Liver (tissue), 8 donors: ENCODE measurements at regions not wholly inside any gene's neighbourhood (a gene's known extent, or its start where the extent isn't known, plus 50 kb on each side); places are given as distances from the start of the nearest gene placed in this dataset.

ENCODE experiments used
- DNase-seq: peaks from one replicate; pipeline ENCODE4 v3.0.0-alpha.2; 2017; ENCODE audit warnings: low spot score
- H3K27ac ChIP-seq, 2 donors: one replicate each; pipeline ENCODE4 v1.7.0; 2013; ENCODE audit warnings: inconsistent platforms in 2 of 2, low read length in 2 of 2, control low read depth in 1 of 2, low read depth in 1 of 2, mild to moderate bottlenecking in 1 of 2
- H3K27me3 ChIP-seq, 4 donors: one replicate each; pipeline versions ENCODE4 v1.6.1 to v1.7.0; 2013; ENCODE audit warnings: low read length in 3 of 4, inconsistent platforms in 1 of 4, mild to moderate bottlenecking in 1 of 4, moderate library complexity in 1 of 4; ENCODE audit not compliant: control insufficient read depth in 4 of 4, insufficient read depth in 4 of 4
- H3K36me3 ChIP-seq, 4 donors: one replicate each; pipeline versions ENCODE4 v1.6.1 to v1.7.0; 2013; ENCODE audit warnings: low read length in 3 of 4, mild to moderate bottlenecking in 3 of 4, low read depth in 1 of 4, moderate library complexity in 1 of 4; ENCODE audit not compliant: control insufficient read depth in 4 of 4, insufficient read depth in 3 of 4
- H3K4me1 ChIP-seq, 4 donors: one replicate each; pipeline versions ENCODE4 v1.6.1 to v1.7.0; 2013; ENCODE audit warnings: low read length in 3 of 4, mild to moderate bottlenecking in 3 of 4, moderate library complexity in 1 of 4; ENCODE audit not compliant: control insufficient read depth in 4 of 4, insufficient read depth in 4 of 4
- H3K4me3 ChIP-seq, 3 donors: one replicate each; pipeline versions ENCODE4 v1.6.1 to v1.7.0; 2013; ENCODE audit warnings: low read length in 3 of 3, control low read depth in 1 of 3, low read depth in 1 of 3, mild to moderate bottlenecking in 1 of 3
- H3K9ac ChIP-seq, 2 donors: one replicate each; pipeline ENCODE4 v1.7.0; 2013; ENCODE audit warnings: low read length in 2 of 2, mild to moderate bottlenecking in 2 of 2, moderate library complexity in 2 of 2, control low read depth in 1 of 2, low read depth in 1 of 2
- H3K9me3 ChIP-seq, 4 donors: one replicate each; pipeline versions ENCODE4 v1.6.1 to v1.7.0; 2013; ENCODE audit warnings: low read length in 3 of 4; ENCODE audit not compliant: control insufficient read depth in 4 of 4
- ATF3 ChIP-seq: IDR thresholded peaks from 2 replicates; pipeline ENCODE4 v1.6.1; 2016; ENCODE audit warnings: antibody characterized with exemption
- CTCF ChIP-seq: fragments of 150-350 bp; IDR thresholded peaks from 2 replicates; pipeline ENCODE4 v1.5.1; 2017; ENCODE audit warnings: improper control_type of control experiment, low read depth, low read length; ENCODE audit not compliant: missing input control
- EGR1 ChIP-seq, 2 donors: IDR thresholded peaks; 2 replicates each; pipeline ENCODE4 v1.6.1; 2016 to 2018; ENCODE audit warnings: antibody characterized with exemption in 2 of 2, low read depth in 2 of 2
- FOXA1 ChIP-seq: IDR thresholded peaks from 2 replicates; pipeline ENCODE4 v1.6.1; 2016; ENCODE audit warnings: antibody characterized with exemption
- FOXA2 ChIP-seq: IDR thresholded peaks from 2 replicates; pipeline ENCODE4 v1.6.1; 2016; ENCODE audit warnings: antibody characterized with exemption
- GABPA ChIP-seq, 2 donors: IDR thresholded peaks in 1 of 2; conservative IDR thresholded peaks in 1 of 2; 2 replicates each; pipeline ENCODE4 v1.6.1; 2016; ENCODE audit warnings: antibody characterized with exemption in 2 of 2, mild to moderate bottlenecking in 1 of 2, moderate library complexity in 1 of 2
- HNF4G ChIP-seq: IDR thresholded peaks from 2 replicates; pipeline ENCODE4 v1.6.1; 2016; ENCODE audit warnings: antibody characterized with exemption
- JUND ChIP-seq, 2 donors: IDR thresholded peaks; 2 replicates each; pipeline ENCODE4 v1.6.1; 2016; ENCODE audit warnings: antibody characterized with exemption in 2 of 2
- NR2F2 ChIP-seq: IDR thresholded peaks from 2 replicates; pipeline ENCODE4 v1.6.1; 2016; ENCODE audit warnings: antibody characterized with exemption
- RAD21 ChIP-seq, 2 donors: IDR thresholded peaks; 2 replicates each; pipeline ENCODE4 v1.6.1; 2016; ENCODE audit warnings: antibody characterized with exemption in 2 of 2, mild to moderate bottlenecking in 2 of 2
- REST ChIP-seq: IDR thresholded peaks from 2 replicates; pipeline ENCODE4 v1.6.1; 2016; ENCODE audit warnings: antibody characterized with exemption, mild to moderate bottlenecking
- RXRA ChIP-seq, 2 donors: IDR thresholded peaks; 2 replicates each; pipeline ENCODE4 v1.6.1; 2017 to 2018; ENCODE audit warnings: antibody characterized with exemption in 2 of 2, mild to moderate bottlenecking in 1 of 2
- TAF1 ChIP-seq: conservative IDR thresholded peaks from 2 replicates; pipeline ENCODE4 v1.6.1; 2016; ENCODE audit warnings: antibody characterized with exemption, mild to moderate bottlenecking
- YY1 ChIP-seq: IDR thresholded peaks from 2 replicates; pipeline ENCODE4 v1.6.1; 2016; ENCODE audit warnings: antibody characterized with exemption, mild to moderate bottlenecking
- ZBTB33 ChIP-seq: IDR thresholded peaks from 2 replicates; pipeline ENCODE4 v1.6.1; 2016; ENCODE audit warnings: antibody characterized with exemption
- WGBS: extraction: QIAGEN DNeasy Blood & Tissue Kit; methylation state at CpG from one replicate; pipeline ENCODE4 v1.1.7; 2013; 5-methylcytosine and 5-hydroxymethylcytosine counted together
- TF ChIP-seq, protein P1 (sequence below): IDR thresholded peaks from 2 replicates; pipeline ENCODE4 v1.6.1; 2016; ENCODE audit warnings: antibody characterized with exemption
- donor health status: healthy.
- donor health status: healthy.
- donor health status: healthy.
- donor health status: healthy.
- donor health status: healthy.

DNA sequence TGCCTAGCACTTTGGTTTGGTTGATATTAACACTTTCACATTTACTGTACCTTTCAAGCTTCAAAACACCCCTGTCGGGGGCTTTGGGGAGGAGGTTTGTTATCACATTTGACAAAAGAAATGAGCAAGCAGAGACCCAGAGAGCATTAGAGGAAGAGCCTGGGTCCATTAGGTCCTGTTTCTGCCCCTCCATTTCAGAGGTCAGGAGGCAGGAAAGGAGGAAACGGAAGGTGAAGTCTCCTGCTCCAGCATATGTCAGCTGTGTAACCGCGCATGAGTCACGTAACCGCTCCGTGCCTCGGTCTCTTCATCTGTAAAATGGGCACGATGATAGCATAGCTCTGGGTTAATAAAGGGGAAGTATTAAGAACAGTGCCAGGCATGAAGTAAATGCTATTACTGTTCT, 201.9 kb upstream of the BCOR start:
- 73% methylated on average over 9 of the region's 9 CpGs for WGBS
- no peak for TF ChIP-seq FOXA2
- no peak for TF ChIP-seq GABPA (IDR thresholded peaks at IDR 0.05 in 1 of 2, conservative IDR thresholded peaks at IDR 0.05 in 1 of 2)
- no peak for TF ChIP-seq CTCF
- TF ChIP-seq RAD21 (IDR thresholded peaks at IDR 0.05), result no peak
- no peak for TF ChIP-seq FOXA1
- TF ChIP-seq ATF3, result no peak
- TF ChIP-seq YY1, result no peak
- TF ChIP-seq EGR1 (IDR thresholded peaks at IDR 0.05; ENCODE audit: low read depth in 2 of 2), result no peak
- TF ChIP-seq RXRA (IDR thresholded peaks at IDR 0.05), result no peak
- no peak for TF ChIP-seq JUND (IDR thresholded peaks at IDR 0.05)
- TF ChIP-seq NR2F2, result no peak
- no peak for TF ChIP-seq ZBTB33
- no peak for TF ChIP-seq HNF4G
- TF ChIP-seq TAF1, result no peak
- TF ChIP-seq, protein P1, sequence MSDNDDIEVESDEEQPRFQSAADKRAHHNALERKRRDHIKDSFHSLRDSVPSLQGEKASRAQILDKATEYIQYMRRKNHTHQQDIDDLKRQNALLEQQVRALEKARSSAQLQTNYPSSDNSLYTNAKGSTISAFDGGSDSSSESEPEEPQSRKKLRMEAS, result no peak
- no peak for TF ChIP-seq REST
- Histone ChIP-seq H3K9me3 (no peaks in the 10 kb centered on the region), H3K27me3 (no peaks in the 10 kb centered on the region), H3K36me3 (no peaks in the 10 kb centered on the region), H3K9ac (no peak overlapping the region), H3K27ac (no peak overlapping the region), H3K4me3 (no peak overlapping the region), H3K4me1 (no peaks in the 10 kb centered on the region)
- DNase-seq, result no peak
